ENCODE measurements at regions not wholly inside any gene's neighbourhood (a gene's known extent, or its start where the extent isn't known, plus 50 kb on each side); places are given as distances from the start of the nearest gene placed in this dataset.

- no peak for TF ChIP-seq CTCF (IDR thresholded peaks at IDR 0.05; ENCODE audit: low read depth, low read length, missing input control)
- TF ChIP-seq REST (IDR thresholded peaks at IDR 0.05) = no peak
- no peak for TF ChIP-seq JUND (IDR thresholded peaks at IDR 0.05)
- TF ChIP-seq YY1 (IDR thresholded peaks at IDR 0.05) = no peak
- no peak for TF ChIP-seq SP1 (IDR thresholded peaks at IDR 0.05)
- TF ChIP-seq EGR1 (IDR thresholded peaks at IDR 0.05; ENCODE audit: low read depth in 2 of 2) = no peak
- no peak for TF ChIP-seq TAF1 (conservative IDR thresholded peaks at IDR 0.05)
- TF ChIP-seq MAX (IDR thresholded peaks at IDR 0.05) = no peak
Observed at GRCh38 chr2:18297534-18298058, 262.9 kb downstream of the RDH14 start.

Data from liver (tissue), 3 donors.